ENCODE measurements at regions not wholly inside any gene's neighbourhood (a gene's known extent, or its start where the extent isn't known, plus 50 kb on each side); places are given as distances from the start of the nearest gene placed in this dataset.

DNA sequence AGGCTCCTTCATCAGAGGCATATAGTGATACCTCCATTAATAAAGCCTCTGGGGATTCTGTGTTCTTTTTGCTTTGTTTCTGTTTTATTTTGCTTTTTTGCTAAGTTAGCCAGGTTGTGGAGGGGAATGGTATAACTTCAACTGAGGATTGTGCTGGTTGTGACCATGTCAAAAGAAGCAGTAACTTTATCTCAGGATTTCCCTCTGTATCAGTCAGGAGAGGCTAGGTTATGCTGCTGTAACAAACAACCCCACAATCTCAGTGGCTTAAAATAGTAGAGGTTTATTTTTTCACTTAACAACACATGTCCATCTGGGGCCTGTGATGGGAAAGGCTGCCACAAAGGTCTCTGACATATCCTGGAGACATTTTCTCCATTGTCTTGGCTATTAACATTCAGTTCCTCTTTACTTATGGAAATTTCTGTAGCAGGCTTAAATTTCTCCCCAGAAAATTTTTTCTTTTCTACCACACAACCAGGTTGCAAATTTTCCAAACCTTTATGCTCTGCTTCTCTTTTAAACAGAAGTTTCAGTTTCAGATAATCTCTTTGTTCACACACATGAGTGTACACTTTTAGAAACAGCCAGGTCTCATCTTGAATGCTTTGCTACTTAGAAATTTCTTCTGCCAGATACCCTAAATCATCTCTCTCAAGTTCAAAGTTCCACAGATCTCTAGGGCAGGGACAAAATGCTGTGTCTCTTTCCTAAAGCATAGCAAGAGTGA, 64.7 kb downstream of the UCHL1 start:
- H3K4me1 ChIP-seq (ENCODE audit: insufficient read depth, low read length) = no peaks in the 10 kb centered on the region
- H3K4me2 ChIP-seq (ENCODE audit: insufficient read depth, low read length) = no peak overlapping the region
- TF ChIP-seq, protein P1, sequence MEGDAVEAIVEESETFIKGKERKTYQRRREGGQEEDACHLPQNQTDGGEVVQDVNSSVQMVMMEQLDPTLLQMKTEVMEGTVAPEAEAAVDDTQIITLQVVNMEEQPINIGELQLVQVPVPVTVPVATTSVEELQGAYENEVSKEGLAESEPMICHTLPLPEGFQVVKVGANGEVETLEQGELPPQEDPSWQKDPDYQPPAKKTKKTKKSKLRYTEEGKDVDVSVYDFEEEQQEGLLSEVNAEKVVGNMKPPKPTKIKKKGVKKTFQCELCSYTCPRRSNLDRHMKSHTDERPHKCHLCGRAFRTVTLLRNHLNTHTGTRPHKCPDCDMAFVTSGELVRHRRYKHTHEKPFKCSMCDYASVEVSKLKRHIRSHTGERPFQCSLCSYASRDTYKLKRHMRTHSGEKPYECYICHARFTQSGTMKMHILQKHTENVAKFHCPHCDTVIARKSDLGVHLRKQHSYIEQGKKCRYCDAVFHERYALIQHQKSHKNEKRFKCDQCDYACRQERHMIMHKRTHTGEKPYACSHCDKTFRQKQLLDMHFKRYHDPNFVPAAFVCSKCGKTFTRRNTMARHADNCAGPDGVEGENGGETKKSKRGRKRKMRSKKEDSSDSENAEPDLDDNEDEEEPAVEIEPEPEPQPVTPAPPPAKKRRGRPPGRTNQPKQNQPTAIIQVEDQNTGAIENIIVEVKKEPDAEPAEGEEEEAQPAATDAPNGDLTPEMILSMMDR (IDR thresholded peaks at IDR 0.05; ENCODE audit: extremely low read depth, low read depth, low read length) = no peak
- H3K79me2 ChIP-seq (ENCODE audit: insufficient read depth, low read length) = no peaks in the 10 kb centered on the region
- DNase-seq (ENCODE audit: insufficient read length, low spot score, missing footprints) = no peak
- H3K27me3 ChIP-seq (ENCODE audit: insufficient read depth, low read length) = no peaks in the 10 kb centered on the region
- no peak overlapping the region for H2AFZ ChIP-seq (ENCODE audit: low read length)
- H3K36me3 ChIP-seq (ENCODE audit: insufficient read depth, low read length) = no peaks in the 10 kb centered on the region
- H4K20me1 ChIP-seq (ENCODE audit: insufficient read depth, low read length) = no peaks in the 10 kb centered on the region
- H3K9me3 ChIP-seq (ENCODE audit: low read depth, low read length) = no peaks in the 10 kb centered on the region
- no peak overlapping the region for H3K27ac ChIP-seq (ENCODE audit: low read depth, low read length)
- H3K4me3 ChIP-seq (ENCODE audit: insufficient read depth, low read length) = no peak overlapping the region

- Histone ChIP-seq H3K4me2 (ENCODE audit: insufficient read depth, low read length) (no peak overlapping the region), H3K4me1 (ENCODE audit: insufficient read depth, low read length) (no peaks in the 10 kb centered on the region), H3K36me3 (ENCODE audit: insufficient read depth, low read length) (no peaks in the 10 kb centered on the region), H3K27ac (ENCODE audit: low read depth, low read length) (no peak overlapping the region), H3K79me2 (ENCODE audit: insufficient read depth, low read length) (no peaks in the 10 kb centered on the region), H3K4me3 (ENCODE audit: insufficient read depth, low read length) (no peak overlapping the region), H3K9me3 (ENCODE audit: low read depth, low read length) (no peaks in the 10 kb centered on the region), H2AFZ (ENCODE audit: low read length) (no peak overlapping the region), H3K27me3 (ENCODE audit: insufficient read depth, low read length) (no peaks in the 10 kb centered on the region), H4K20me1 (ENCODE audit: insufficient read depth, low read length) (no peaks in the 10 kb centered on the region)
- DNase-seq (ENCODE audit: insufficient read length, low spot score, missing footprints) = no peak
- TF ChIP-seq, protein P1 (IDR thresholded peaks at IDR 0.05; ENCODE audit: extremely low read depth, low read depth, low read length) = no peak
Measured at GRCh38 chr4:41322617-41323016, 65.9 kb downstream of the UCHL1 start.

DNA sequence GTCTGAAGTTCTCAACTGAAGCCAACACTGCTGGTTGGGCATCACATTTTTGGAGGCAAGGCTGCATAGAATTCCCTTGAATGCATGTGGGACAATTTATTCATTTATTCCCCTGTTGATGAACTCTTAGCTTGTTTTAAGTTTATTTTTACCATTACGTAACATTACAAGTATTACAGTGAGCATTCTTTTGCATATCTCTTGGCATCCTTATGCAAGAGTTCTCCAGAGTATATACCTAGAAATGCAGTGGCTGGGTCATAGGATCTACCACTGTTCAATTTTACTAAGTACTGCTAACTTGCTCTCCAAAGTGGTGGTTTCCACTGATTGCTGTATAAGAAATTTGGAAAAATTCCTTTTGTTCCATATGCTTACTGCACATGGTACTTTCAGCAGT, 66.5 kb downstream of the UCHL1 start:
- no peaks in the 10 kb centered on the region for H3K79me2 ChIP-seq (ENCODE audit: insufficient read depth, low read length)
- TF ChIP-seq, protein P1 (IDR thresholded peaks at IDR 0.05; ENCODE audit: extremely low read depth, low read depth, low read length) = no peak
- H2AFZ ChIP-seq (ENCODE audit: low read length) = no peak overlapping the region
- no peak overlapping the region for H3K4me2 ChIP-seq (ENCODE audit: insufficient read depth, low read length)
- no peaks in the 10 kb centered on the region for H3K4me1 ChIP-seq (ENCODE audit: insufficient read depth, low read length)
- no peak overlapping the region for H3K4me3 ChIP-seq (ENCODE audit: insufficient read depth, low read length)
- no peaks in the 10 kb centered on the region for H3K36me3 ChIP-seq (ENCODE audit: insufficient read depth, low read length)
- no peaks in the 10 kb centered on the region for H4K20me1 ChIP-seq (ENCODE audit: insufficient read depth, low read length)
- DNase-seq (ENCODE audit: insufficient read length, low spot score, missing footprints) = no peak
- no peak overlapping the region for H3K27ac ChIP-seq (ENCODE audit: low read depth, low read length)
- no peaks in the 10 kb centered on the region for H3K27me3 ChIP-seq (ENCODE audit: insufficient read depth, low read length)
- H3K9me3 ChIP-seq (ENCODE audit: low read depth, low read length) = no peaks in the 10 kb centered on the region

DNA sequence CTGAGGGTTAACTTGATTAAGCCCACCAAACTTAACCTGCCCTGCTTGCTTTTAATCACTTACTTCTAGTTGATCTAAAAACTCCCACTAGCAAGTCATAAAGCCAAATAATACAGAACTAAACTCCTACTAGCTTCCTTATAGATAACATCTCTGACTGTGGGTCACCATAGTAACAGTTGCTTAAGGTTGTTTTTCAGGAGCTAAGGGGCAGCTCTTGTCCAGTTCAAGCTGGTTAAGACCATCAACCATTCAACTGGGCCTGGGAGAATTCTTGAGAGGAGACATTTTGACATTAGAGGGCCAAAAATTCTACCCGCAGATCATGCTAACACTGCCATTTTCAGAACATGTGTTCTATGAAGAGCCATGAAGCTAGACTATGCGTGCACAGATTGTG, 67.0 kb downstream of the UCHL1 start:
- Histone ChIP-seq H3K79me2 (ENCODE audit: insufficient read depth, low read length) (no peaks in the 10 kb centered on the region), H2AFZ (ENCODE audit: low read length) (no peak overlapping the region), H3K4me2 (ENCODE audit: insufficient read depth, low read length) (no peak overlapping the region), H3K27me3 (ENCODE audit: insufficient read depth, low read length) (no peaks in the 10 kb centered on the region), H4K20me1 (ENCODE audit: insufficient read depth, low read length) (no peaks in the 10 kb centered on the region), H3K9me3 (ENCODE audit: low read depth, low read length) (no peaks in the 10 kb centered on the region), H3K4me3 (ENCODE audit: insufficient read depth, low read length) (no peak overlapping the region), H3K27ac (ENCODE audit: low read depth, low read length) (no peak overlapping the region), H3K4me1 (ENCODE audit: insufficient read depth, low read length) (no peaks in the 10 kb centered on the region), H3K36me3 (ENCODE audit: insufficient read depth, low read length) (no peaks in the 10 kb centered on the region)
- DNase-seq (ENCODE audit: insufficient read length, low spot score, missing footprints) = no peak
- TF ChIP-seq, protein P1 (IDR thresholded peaks at IDR 0.05; ENCODE audit: extremely low read depth, low read depth, low read length) = no peak

Data from osteoblast (primary cell).